ENCODE measurements at regions not wholly inside any gene's neighbourhood (a gene's known extent, or its start where the extent isn't known, plus 50 kb on each side); places are given as distances from the start of the nearest gene placed in this dataset.
A peak's percentile ranks its signal among the peaks of the same experiment; 100 is the strongest.

- DNase-seq (ENCODE audit: low spot score): no peak
Observed at GRCh38 chr2:66382091-66382490, 52.8 kb upstream of the MEIS1 start.

- DNase-seq (ENCODE audit: low spot score): no peak
Observed at GRCh38 chr2:66379473-66379872, 55.5 kb upstream of the MEIS1 start.

- no peak for DNase-seq (ENCODE audit: low spot score)
Observed at GRCh38 chr2:66377832-66378231, 57.1 kb upstream of the MEIS1 start.

- DNase-seq (ENCODE audit: low spot score): no peak
Observed at GRCh38 chr2:66370824-66371223, 64.1 kb upstream of the MEIS1 start.

GRCh38 chr2:66366619-66367018 lies 68.3 kb upstream of the MEIS1 start:
- DNase-seq (ENCODE audit: low spot score): no peak

GRCh38 chr2:66364495-66365333 lies 70.2 kb upstream of the MEIS1 start:
- peak; percentile 74 for DNase-seq (ENCODE audit: low spot score)

GRCh38 chr2:66362701-66363100 lies 72.2 kb upstream of the MEIS1 start:
- no peak for DNase-seq (ENCODE audit: low spot score)

- no peak for DNase-seq (ENCODE audit: low spot score)
Observed at GRCh38 chr2:66346231-66346664, 88.7 kb upstream of the MEIS1 start.

GRCh38 chr2:66344087-66344663 lies 90.8 kb upstream of the MEIS1 start:
- no peak for DNase-seq (ENCODE audit: low spot score)

GRCh38 chr2:66343259-66343658 lies 91.7 kb upstream of the MEIS1 start:
- DNase-seq (ENCODE audit: low spot score): no peak

- no peak for DNase-seq (ENCODE audit: low spot score)
Observed at GRCh38 chr2:66340521-66340920, 94.4 kb upstream of the MEIS1 start.

- no peak for DNase-seq (ENCODE audit: low spot score)
Observed at GRCh38 chr2:66334237-66335029, 100.5 kb upstream of the MEIS1 start.

- DNase-seq (ENCODE audit: low spot score): no peak
Observed at GRCh38 chr2:66331176-66331575, 103.7 kb upstream of the MEIS1 start.

- no peak for DNase-seq (ENCODE audit: low spot score)
Observed at GRCh38 chr2:66329081-66329605, 105.8 kb upstream of the MEIS1 start.

GRCh38 chr2:66327066-66327740 lies 107.7 kb upstream of the MEIS1 start:
- no peak for DNase-seq (ENCODE audit: low spot score)

- no peak for DNase-seq (ENCODE audit: low spot score)
Observed at GRCh38 chr2:66324909-66325528, 109.9 kb upstream of the MEIS1 start.

- DNase-seq (ENCODE audit: low spot score): no peak
Observed at GRCh38 chr2:66324356-66324755, 110.6 kb upstream of the MEIS1 start.

- no peak for DNase-seq (ENCODE audit: low spot score)
Observed at GRCh38 chr2:66323406-66323805, 111.5 kb upstream of the MEIS1 start.

GRCh38 chr2:66322506-66323260 lies 112.2 kb upstream of the MEIS1 start:
- DNase-seq (ENCODE audit: low spot score): no peak

GRCh38 chr2:66318009-66318561 lies 116.8 kb upstream of the MEIS1 start:
- DNase-seq (ENCODE audit: low spot score): no peak
